Suprapubic skin (tissue), 3 donors: ENCODE measurements at regions not wholly inside any gene's neighbourhood (a gene's known extent, or its start where the extent isn't known, plus 50 kb on each side); places are given as distances from the start of the nearest gene placed in this dataset.

Experiments
- CTCF ChIP-seq, 2 donors: fragments of 200-600 bp in 1 of 2; fragments of 450-650 bp in 1 of 2; sonication (generic) in 1 of 2; IDR thresholded peaks; one replicate each; pipeline ENCODE4 v1.5.1; 2016 to 2019; ENCODE audit warnings: antibody characterized with exemption in 2 of 2, mild to moderate bottlenecking in 1 of 2, moderate library complexity in 1 of 2
- EP300 ChIP-seq: sonication (generic); formaldehyde crosslinking; IDR thresholded peaks from one replicate; pipeline ENCODE4 v1.6.1; 2017; ENCODE audit warnings: antibody characterized with exemption
- POLR2A ChIP-seq, 2 donors: fragments of 450-650 bp; IDR thresholded peaks; one replicate each; pipeline ENCODE4 v1.6.1; 2017; ENCODE audit warnings: antibody characterized with exemption in 2 of 2, mild to moderate bottlenecking in 2 of 2, moderate library complexity in 2 of 2

GRCh38 chr3:127501177-127501576, 89.4 kb downstream of the TPRA1 start:
- TF ChIP-seq CTCF (IDR thresholded peaks at IDR 0.05) (no peak), POLR2A (IDR thresholded peaks at IDR 0.05) (no peak), EP300 (no peak)
